ENCODE measurements at regions not wholly inside any gene's neighbourhood (a gene's known extent, or its start where the extent isn't known, plus 50 kb on each side); places are given as distances from the start of the nearest gene placed in this dataset.

DNA sequence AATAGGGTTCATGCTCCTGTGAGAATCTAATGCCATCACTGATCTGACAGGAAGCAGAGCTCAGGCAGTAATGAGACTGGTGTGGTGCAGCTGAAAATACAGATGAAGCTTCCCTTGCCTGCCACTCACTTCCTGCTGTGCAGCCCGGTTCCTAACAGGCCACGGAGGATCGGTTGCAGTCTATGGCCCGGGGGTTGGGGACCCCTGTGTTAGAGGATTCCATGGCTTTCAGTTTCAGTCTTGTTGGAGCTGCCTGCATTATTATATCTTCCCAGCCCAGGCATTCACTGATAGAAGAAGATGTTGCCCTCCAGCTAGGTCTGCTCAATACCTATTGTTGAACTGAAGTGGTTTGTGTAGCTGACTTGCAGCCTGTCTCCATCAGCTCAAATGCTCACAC, 1298.8 kb downstream of the TYW1 start:
- no peak overlapping the region for H3K27ac ChIP-seq
- TF ChIP-seq, protein P1, sequence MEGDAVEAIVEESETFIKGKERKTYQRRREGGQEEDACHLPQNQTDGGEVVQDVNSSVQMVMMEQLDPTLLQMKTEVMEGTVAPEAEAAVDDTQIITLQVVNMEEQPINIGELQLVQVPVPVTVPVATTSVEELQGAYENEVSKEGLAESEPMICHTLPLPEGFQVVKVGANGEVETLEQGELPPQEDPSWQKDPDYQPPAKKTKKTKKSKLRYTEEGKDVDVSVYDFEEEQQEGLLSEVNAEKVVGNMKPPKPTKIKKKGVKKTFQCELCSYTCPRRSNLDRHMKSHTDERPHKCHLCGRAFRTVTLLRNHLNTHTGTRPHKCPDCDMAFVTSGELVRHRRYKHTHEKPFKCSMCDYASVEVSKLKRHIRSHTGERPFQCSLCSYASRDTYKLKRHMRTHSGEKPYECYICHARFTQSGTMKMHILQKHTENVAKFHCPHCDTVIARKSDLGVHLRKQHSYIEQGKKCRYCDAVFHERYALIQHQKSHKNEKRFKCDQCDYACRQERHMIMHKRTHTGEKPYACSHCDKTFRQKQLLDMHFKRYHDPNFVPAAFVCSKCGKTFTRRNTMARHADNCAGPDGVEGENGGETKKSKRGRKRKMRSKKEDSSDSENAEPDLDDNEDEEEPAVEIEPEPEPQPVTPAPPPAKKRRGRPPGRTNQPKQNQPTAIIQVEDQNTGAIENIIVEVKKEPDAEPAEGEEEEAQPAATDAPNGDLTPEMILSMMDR (conservative IDR thresholded peaks at IDR 0.05) = no peak

DNA sequence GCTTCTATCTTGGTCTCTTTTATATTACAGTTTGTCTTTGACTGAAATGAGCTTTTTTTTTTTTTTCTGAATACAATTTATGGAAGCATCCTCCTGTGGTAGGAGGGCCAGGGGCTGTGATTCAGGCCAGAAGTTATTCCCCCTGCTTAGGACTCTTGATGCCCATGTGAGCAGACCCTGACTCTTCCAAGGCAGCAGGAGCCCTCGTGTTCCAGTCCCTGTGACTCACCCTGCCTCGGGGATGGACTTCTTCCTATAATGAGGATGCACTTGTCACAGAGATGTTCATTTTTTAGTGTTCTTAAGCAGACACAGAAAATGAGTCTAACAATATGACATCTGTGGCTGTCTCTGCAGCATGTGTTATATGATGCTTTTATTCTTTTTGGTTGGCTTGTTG, 1293.7 kb upstream of the AUTS2 start:
- no peak overlapping the region for H3K27ac ChIP-seq
- TF ChIP-seq, protein P1 (conservative IDR thresholded peaks at IDR 0.05) = no peak

DNA sequence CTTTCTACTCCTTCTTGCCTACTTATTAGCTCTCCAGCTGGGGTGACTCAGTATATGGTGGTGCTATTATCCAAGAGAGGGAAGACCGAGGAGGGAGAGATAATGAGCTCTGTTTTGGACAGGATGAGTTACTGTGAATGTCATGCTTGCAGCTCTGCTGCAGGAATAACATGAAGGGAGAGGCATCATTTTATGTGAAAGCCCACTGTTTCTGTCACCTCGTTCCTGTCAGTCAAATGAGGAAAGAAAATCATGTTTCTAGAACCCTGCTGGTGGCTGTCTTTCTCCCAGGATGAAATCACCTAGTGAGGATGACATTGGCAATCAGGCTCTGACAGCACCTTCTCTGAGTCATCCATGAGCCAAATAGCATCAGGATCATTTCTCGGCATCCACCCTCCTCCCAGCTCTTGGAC, 1291.6 kb upstream of the AUTS2 start:
- no peak overlapping the region for H3K27ac ChIP-seq
- TF ChIP-seq, protein P1 (conservative IDR thresholded peaks at IDR 0.05) = no peak

DNA sequence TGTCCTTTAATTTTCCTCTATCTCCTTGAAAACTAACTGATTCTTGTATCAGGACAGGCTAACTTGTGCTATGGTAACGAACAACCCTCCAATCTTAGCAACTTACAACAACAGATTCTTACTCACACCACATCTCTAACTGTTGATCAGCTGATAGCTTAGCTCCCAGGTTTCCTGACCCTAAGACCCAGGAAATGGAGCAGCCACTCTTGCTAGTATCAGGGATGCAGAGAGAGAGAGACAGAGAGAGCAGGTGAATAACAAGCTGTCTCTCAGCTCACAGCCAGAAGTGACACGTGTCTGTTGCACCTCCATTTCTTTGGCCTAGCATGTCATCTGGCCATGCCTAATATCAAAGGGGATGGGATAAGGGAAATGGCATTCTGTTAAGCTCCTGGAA, 1289.0 kb upstream of the AUTS2 start:
- H3K27ac ChIP-seq = no peak overlapping the region
- TF ChIP-seq, protein P1 (conservative IDR thresholded peaks at IDR 0.05) = no peak

DNA sequence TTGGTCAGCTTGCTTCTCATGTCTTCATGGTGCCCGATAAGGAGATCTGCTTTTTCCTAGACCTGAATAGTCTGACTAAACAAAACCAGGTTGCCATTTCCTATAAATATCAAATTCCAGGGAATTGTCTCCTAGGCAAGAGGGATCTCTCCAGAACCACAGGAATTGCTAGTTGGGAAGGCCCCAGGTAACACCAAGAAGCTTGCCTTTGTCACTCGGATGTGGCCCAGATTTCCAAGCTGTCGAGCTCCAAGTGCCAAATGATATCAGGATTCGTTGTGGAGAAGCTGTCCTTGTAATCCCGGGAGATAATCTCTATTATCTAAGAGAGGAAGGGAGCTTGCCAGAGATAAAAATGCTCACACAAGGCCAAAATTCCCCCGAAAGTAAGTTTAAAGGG, 1288.5 kb upstream of the AUTS2 start:
- H3K27ac ChIP-seq = no peak overlapping the region
- TF ChIP-seq, protein P1 (conservative IDR thresholded peaks at IDR 0.05) = no peak

DNA sequence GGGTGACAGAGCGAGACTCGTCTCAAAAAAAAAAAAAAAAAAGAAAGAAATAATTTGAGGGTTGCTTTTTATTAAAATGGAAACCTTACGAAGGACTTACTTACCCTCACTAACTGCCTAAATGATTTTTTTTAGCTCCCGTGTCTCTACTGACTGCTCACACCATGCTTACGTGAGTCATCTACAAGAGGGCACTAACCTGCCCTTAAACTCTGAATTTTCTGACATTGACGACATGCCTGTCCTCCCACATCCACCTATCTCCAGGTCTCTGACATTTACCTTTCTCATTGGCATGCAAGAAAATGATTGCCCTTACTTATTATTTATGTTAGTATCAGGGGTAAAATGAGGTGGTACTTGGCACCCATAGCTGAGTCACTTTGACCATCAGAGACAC, 1286.3 kb upstream of the AUTS2 start:
- H3K27ac ChIP-seq = no peak overlapping the region
- TF ChIP-seq, protein P1 (conservative IDR thresholded peaks at IDR 0.05) = no peak

DNA sequence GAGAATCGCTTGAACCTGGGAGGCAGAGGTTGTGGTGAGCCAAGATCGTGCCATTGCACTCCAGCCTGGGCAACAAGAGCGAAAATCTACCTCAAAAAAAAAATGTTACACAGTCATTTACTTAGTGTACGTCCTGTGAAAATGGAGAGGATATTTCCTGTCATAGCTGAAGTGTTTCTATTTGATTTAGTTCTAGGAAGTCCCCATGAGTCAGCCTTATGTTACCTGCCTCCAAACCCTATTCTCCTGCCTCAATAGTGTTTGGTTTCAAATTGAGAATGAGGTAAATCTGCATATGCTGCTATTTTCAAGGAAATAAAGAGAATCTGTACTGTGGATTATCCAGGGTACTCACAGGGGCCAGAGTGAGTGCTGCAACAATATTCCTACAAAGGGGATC, 1284.5 kb upstream of the AUTS2 start:
- TF ChIP-seq, protein P1 (conservative IDR thresholded peaks at IDR 0.05) = no peak

DNA sequence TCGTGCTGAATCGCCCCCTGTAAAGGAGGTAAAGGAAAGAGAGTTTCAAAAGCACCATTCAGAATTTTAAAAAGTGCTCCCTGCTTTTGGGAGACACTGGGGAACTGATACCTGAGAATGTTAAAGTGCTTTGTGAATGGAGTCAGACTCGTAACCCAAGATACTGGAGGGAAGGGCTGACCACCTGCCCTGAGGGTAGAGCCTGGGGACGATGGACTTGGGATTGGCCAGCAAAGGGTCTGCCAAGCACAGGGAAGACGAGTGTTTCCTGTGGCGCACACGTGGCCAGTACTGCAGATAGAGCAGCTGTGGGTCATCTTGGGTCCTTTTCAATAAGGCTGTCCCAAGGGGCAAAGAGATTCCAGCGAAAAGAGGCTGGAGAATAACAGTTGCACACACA, 1284.1 kb upstream of the AUTS2 start:
- TF ChIP-seq, protein P1 (conservative IDR thresholded peaks at IDR 0.05) = no peak
- H3K27ac ChIP-seq = no peak overlapping the region

More for the DNA sequence above, 1284.5 kb upstream of the AUTS2 start:
- no peak overlapping the region for H3K27ac ChIP-seq

All from VCaP (cell line).